ENCODE measurements at regions not wholly inside any gene's neighbourhood (a gene's known extent, or its start where the extent isn't known, plus 50 kb on each side); places are given as distances from the start of the nearest gene placed in this dataset.

- TF ChIP-seq TAF1 (IDR thresholded peaks at IDR 0.05; ENCODE audit: borderline replicate concordance, insufficient read depth, low read length) (no peak), POLR2AphosphoS5 (IDR thresholded peaks at IDR 0.05; ENCODE audit: low read depth, low read length) (no peak), SIN3A (IDR thresholded peaks at IDR 0.05; ENCODE audit: borderline replicate concordance, insufficient read depth, low read length) (no peak)
Measured at GRCh38 chr9:118613996-118614395, 755.2 kb downstream of the BRINP1 start.
